ENCODE measurements at regions not wholly inside any gene's neighbourhood (a gene's known extent, or its start where the extent isn't known, plus 50 kb on each side); places are given as distances from the start of the nearest gene placed in this dataset.

- no peak for TF ChIP-seq CTCF (IDR thresholded peaks at IDR 0.05)
- no peak for DNase-seq (ENCODE audit: low spot score)
- no peak for ATAC-seq (ENCODE audit: low FRiP score)
Observed at GRCh38 chr16:26511463-26511862, 555.3 kb upstream of the C16orf82 start.

- DNase-seq (ENCODE audit: low spot score) (no peak), ATAC-seq (ENCODE audit: low FRiP score) (no peak)
- no peak for TF ChIP-seq CTCF (IDR thresholded peaks at IDR 0.05)
Observed at GRCh38 chr16:26521626-26522025, 545.1 kb upstream of the C16orf82 start.

- no peak for TF ChIP-seq CTCF (IDR thresholded peaks at IDR 0.05)
- DNase-seq (ENCODE audit: low spot score) (no peak), ATAC-seq (ENCODE audit: low FRiP score) (no peak)
Observed at GRCh38 chr16:26524281-26524680, 542.4 kb upstream of the C16orf82 start.

- DNase-seq (ENCODE audit: low spot score), result no peak
- no peak for TF ChIP-seq CTCF (IDR thresholded peaks at IDR 0.05)
Observed at GRCh38 chr16:26524846-26525245, 541.9 kb upstream of the C16orf82 start.

GRCh38 chr16:26525856-26526255, 540.9 kb upstream of the C16orf82 start:
- DNase-seq (ENCODE audit: low spot score) (no peak), ATAC-seq (ENCODE audit: low FRiP score) (no peak)
- no peak for TF ChIP-seq CTCF (IDR thresholded peaks at IDR 0.05)

More at GRCh38 chr16:26524846-26525245, 541.9 kb upstream of the C16orf82 start:
- ATAC-seq (ENCODE audit: low FRiP score), result no peak

- DNase-seq (ENCODE audit: low spot score), result no peak
- no peak for TF ChIP-seq CTCF (IDR thresholded peaks at IDR 0.05)
- ATAC-seq (ENCODE audit: low FRiP score), result no peak
Observed at GRCh38 chr16:26526633-26527032, 540.1 kb upstream of the C16orf82 start.

- ATAC-seq (ENCODE audit: low FRiP score), result no peak
- no peak for DNase-seq (ENCODE audit: low spot score)
- TF ChIP-seq CTCF (IDR thresholded peaks at IDR 0.05), result no peak
Observed at GRCh38 chr16:26530584-26531289, 536.0 kb upstream of the C16orf82 start.

All from omental fat pad (tissue), 3 donors.